Liver (tissue), 8 donors: ENCODE measurements at regions not wholly inside any gene's neighbourhood (a gene's known extent, or its start where the extent isn't known, plus 50 kb on each side); places are given as distances from the start of the nearest gene placed in this dataset.

Experiments
- DNase-seq: peaks from one replicate; pipeline ENCODE4 v3.0.0-alpha.2; 2017; ENCODE audit warnings: low spot score
- H3K27ac ChIP-seq, 2 donors: one replicate each; pipeline ENCODE4 v1.7.0; 2013; ENCODE audit warnings: inconsistent platforms in 2 of 2, low read length in 2 of 2, control low read depth in 1 of 2, low read depth in 1 of 2, mild to moderate bottlenecking in 1 of 2
- H3K27me3 ChIP-seq, 4 donors: one replicate each; pipeline versions ENCODE4 v1.6.1 to v1.7.0; 2013; ENCODE audit warnings: low read length in 3 of 4, inconsistent platforms in 1 of 4, mild to moderate bottlenecking in 1 of 4, moderate library complexity in 1 of 4; ENCODE audit not compliant: control insufficient read depth in 4 of 4, insufficient read depth in 4 of 4
- H3K36me3 ChIP-seq, 4 donors: one replicate each; pipeline versions ENCODE4 v1.6.1 to v1.7.0; 2013; ENCODE audit warnings: low read length in 3 of 4, mild to moderate bottlenecking in 3 of 4, low read depth in 1 of 4, moderate library complexity in 1 of 4; ENCODE audit not compliant: control insufficient read depth in 4 of 4, insufficient read depth in 3 of 4
- H3K4me1 ChIP-seq, 4 donors: one replicate each; pipeline versions ENCODE4 v1.6.1 to v1.7.0; 2013; ENCODE audit warnings: low read length in 3 of 4, mild to moderate bottlenecking in 3 of 4, moderate library complexity in 1 of 4; ENCODE audit not compliant: control insufficient read depth in 4 of 4, insufficient read depth in 4 of 4
- H3K4me3 ChIP-seq, 3 donors: one replicate each; pipeline versions ENCODE4 v1.6.1 to v1.7.0; 2013; ENCODE audit warnings: low read length in 3 of 3, control low read depth in 1 of 3, low read depth in 1 of 3, mild to moderate bottlenecking in 1 of 3
- H3K9ac ChIP-seq, 2 donors: one replicate each; pipeline ENCODE4 v1.7.0; 2013; ENCODE audit warnings: low read length in 2 of 2, mild to moderate bottlenecking in 2 of 2, moderate library complexity in 2 of 2, control low read depth in 1 of 2, low read depth in 1 of 2
- H3K9me3 ChIP-seq, 4 donors: one replicate each; pipeline versions ENCODE4 v1.6.1 to v1.7.0; 2013; ENCODE audit warnings: low read length in 3 of 4; ENCODE audit not compliant: control insufficient read depth in 4 of 4
- EGR1 ChIP-seq, 2 donors: IDR thresholded peaks; 2 replicates each; pipeline ENCODE4 v1.6.1; 2016 to 2018; ENCODE audit warnings: antibody characterized with exemption in 2 of 2, low read depth in 2 of 2
- FOXA1 ChIP-seq: IDR thresholded peaks from 2 replicates; pipeline ENCODE4 v1.6.1; 2016; ENCODE audit warnings: antibody characterized with exemption
- FOXA2 ChIP-seq: IDR thresholded peaks from 2 replicates; pipeline ENCODE4 v1.6.1; 2016; ENCODE audit warnings: antibody characterized with exemption
- HNF4A ChIP-seq, 2 donors: conservative IDR thresholded peaks; 2 replicates each; pipeline ENCODE4 v1.6.1; 2016; ENCODE audit warnings: antibody characterized with exemption in 2 of 2, mild to moderate bottlenecking in 2 of 2
- HNF4G ChIP-seq: IDR thresholded peaks from 2 replicates; pipeline ENCODE4 v1.6.1; 2016; ENCODE audit warnings: antibody characterized with exemption
- JUND ChIP-seq, 2 donors: IDR thresholded peaks; 2 replicates each; pipeline ENCODE4 v1.6.1; 2016; ENCODE audit warnings: antibody characterized with exemption in 2 of 2
- NR2F2 ChIP-seq: IDR thresholded peaks from 2 replicates; pipeline ENCODE4 v1.6.1; 2016; ENCODE audit warnings: antibody characterized with exemption
- RAD21 ChIP-seq, 2 donors: IDR thresholded peaks; 2 replicates each; pipeline ENCODE4 v1.6.1; 2016; ENCODE audit warnings: antibody characterized with exemption in 2 of 2, mild to moderate bottlenecking in 2 of 2
- RXRA ChIP-seq, 2 donors: IDR thresholded peaks; 2 replicates each; pipeline ENCODE4 v1.6.1; 2017 to 2018; ENCODE audit warnings: antibody characterized with exemption in 2 of 2, mild to moderate bottlenecking in 1 of 2
- SP1 ChIP-seq: IDR thresholded peaks from 2 replicates; pipeline ENCODE4 v1.6.1; 2018; ENCODE audit warnings: antibody characterized with exemption, mild to moderate bottlenecking
- TAF1 ChIP-seq: conservative IDR thresholded peaks from 2 replicates; pipeline ENCODE4 v1.6.1; 2016; ENCODE audit warnings: antibody characterized with exemption, mild to moderate bottlenecking
- YY1 ChIP-seq: IDR thresholded peaks from 2 replicates; pipeline ENCODE4 v1.6.1; 2016; ENCODE audit warnings: antibody characterized with exemption, mild to moderate bottlenecking
- WGBS: extraction: QIAGEN DNeasy Blood & Tissue Kit; methylation state at CpG from one replicate; pipeline ENCODE4 v1.1.7; 2013; 5-methylcytosine and 5-hydroxymethylcytosine counted together
- TF ChIP-seq, protein P1 (sequence below): IDR thresholded peaks from 2 replicates; pipeline ENCODE4 v1.6.1; 2016; ENCODE audit warnings: antibody characterized with exemption
- TF ChIP-seq, protein P2 (sequence below): IDR thresholded peaks from 2 replicates; pipeline ENCODE4 v1.6.1; 2016; ENCODE audit warnings: antibody characterized with exemption, mild to moderate bottlenecking
- TF ChIP-seq, protein P3 (sequence below): IDR thresholded peaks from 2 replicates; pipeline ENCODE4 v1.6.1; 2016; ENCODE audit warnings: antibody characterized with exemption
- TF ChIP-seq, protein P4 (sequence below): fragments of 150-350 bp; IDR thresholded peaks from 2 replicates; pipeline ENCODE4 v1.5.1; 2017; ENCODE audit warnings: improper control_type of control experiment, low read depth, low read length; ENCODE audit not compliant: missing input control
- donor health status: healthy.
- donor health status: healthy.
- donor health status: healthy.
- donor health status: healthy.
- donor health status: healthy.

DNA sequence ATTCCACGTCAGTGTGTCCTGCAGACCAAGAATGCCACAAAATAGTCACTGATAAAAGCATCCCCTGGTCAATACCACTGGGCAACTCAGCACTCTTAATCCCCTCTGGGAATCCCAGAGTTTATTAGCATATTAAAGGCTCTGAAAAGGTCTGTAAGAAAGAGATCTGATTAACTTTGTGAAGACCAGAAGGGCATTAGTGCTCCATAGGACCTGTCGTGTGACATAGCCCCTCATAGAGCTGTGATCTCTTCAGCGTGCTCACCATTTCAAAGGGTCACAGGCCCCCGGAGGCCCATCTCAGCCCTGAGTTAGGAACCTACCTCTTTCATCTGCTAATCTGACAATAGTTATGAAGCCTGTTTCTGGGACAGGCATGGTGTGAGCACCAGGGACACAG, 299.2 kb downstream of the MN1 start:
- H3K9me3 ChIP-seq: no peaks in the 10 kb centered on the region
- DNase-seq: no peak
- no peaks in the 10 kb centered on the region for H3K36me3 ChIP-seq
- H3K9ac ChIP-seq: no peak overlapping the region
- H3K4me3 ChIP-seq: no peak overlapping the region
- no peak overlapping the region for H3K27ac ChIP-seq
- H3K4me1 ChIP-seq: no peaks in the 10 kb centered on the region
- WGBS: 93% methylated on average over 4 of the region's 4 CpGs
- H3K27me3 ChIP-seq: no peaks in the 10 kb centered on the region
- TF ChIP-seq FOXA2 (no peak), SP1 (no peak), JUND (IDR thresholded peaks at IDR 0.05) (no peak), NR2F2 (no peak), YY1 (no peak)

GRCh38 chr22:27504360-27505253, 296.9 kb downstream of the MN1 start:
- H3K27ac ChIP-seq: no peak overlapping the region
- H3K4me3 ChIP-seq: no peak overlapping the region
- no peaks in the 10 kb centered on the region for H3K27me3 ChIP-seq
- WGBS: 79% methylated on average over 18 of the region's 18 CpGs
- no peak for DNase-seq
- H3K36me3 ChIP-seq: no peaks in the 10 kb centered on the region
- H3K9me3 ChIP-seq: peaks cover 0 to 3% (median 0%) of the 10 kb centered on the region in 4 donors
- no peak overlapping the region for H3K9ac ChIP-seq
- H3K4me1 ChIP-seq: no peaks in the 10 kb centered on the region
- TF ChIP-seq FOXA2 (no peak), RAD21 (IDR thresholded peaks at IDR 0.05) (no peak)
- TF ChIP-seq, protein P1, sequence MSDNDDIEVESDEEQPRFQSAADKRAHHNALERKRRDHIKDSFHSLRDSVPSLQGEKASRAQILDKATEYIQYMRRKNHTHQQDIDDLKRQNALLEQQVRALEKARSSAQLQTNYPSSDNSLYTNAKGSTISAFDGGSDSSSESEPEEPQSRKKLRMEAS: no peak

DNA sequence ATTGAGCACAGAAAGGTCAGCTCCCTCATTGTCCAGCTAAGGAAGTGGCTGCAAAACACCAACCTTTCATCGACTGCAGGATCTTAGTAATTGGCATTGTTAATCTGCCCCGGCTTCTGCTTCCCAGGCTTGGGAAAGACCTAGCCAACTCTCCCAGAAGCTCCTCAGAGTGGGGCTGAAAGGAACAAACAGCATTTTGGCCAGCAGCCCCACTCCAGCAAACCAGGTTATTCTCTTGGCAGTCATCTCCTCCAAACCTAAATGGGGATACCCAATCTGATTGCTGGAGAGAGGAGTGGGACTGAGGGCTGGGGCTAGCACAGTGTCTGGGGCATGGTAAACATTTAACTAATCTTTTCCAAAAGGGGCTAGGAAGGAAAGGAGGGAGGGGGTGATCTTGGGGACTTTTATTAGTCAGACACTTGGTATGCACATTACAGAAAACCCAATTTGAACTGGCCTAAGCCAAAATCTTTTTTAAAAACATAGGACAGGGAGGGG, 294.4 kb downstream of the MN1 start:
- no peaks in the 10 kb centered on the region for H3K36me3 ChIP-seq
- H3K4me1 ChIP-seq: no peaks in the 10 kb centered on the region
- no peak overlapping the region for H3K4me3 ChIP-seq
- no peak overlapping the region for H3K9ac ChIP-seq
- no peak overlapping the region for H3K27ac ChIP-seq
- no peak for DNase-seq
- peaks cover 0 to 3% (median 0%) of the 10 kb centered on the region in 4 donors for H3K9me3 ChIP-seq
- no peaks in the 10 kb centered on the region for H3K27me3 ChIP-seq
- WGBS: 70% methylated on average over 2 of the region's 2 CpGs
- TF ChIP-seq TAF1 (no peak), RXRA (IDR thresholded peaks at IDR 0.05) (no peak), HNF4A (conservative IDR thresholded peaks at IDR 0.05) (no peak), FOXA2 (no peak), RAD21 (IDR thresholded peaks at IDR 0.05) (no peak), SP1 (no peak), YY1 (no peak), HNF4G (no peak), FOXA1 (no peak), NR2F2 (no peak), JUND (IDR thresholded peaks at IDR 0.05) (no peak), EGR1 (IDR thresholded peaks at IDR 0.05; ENCODE audit: low read depth in 2 of 2) (no peak)
- TF ChIP-seq, protein P2, sequence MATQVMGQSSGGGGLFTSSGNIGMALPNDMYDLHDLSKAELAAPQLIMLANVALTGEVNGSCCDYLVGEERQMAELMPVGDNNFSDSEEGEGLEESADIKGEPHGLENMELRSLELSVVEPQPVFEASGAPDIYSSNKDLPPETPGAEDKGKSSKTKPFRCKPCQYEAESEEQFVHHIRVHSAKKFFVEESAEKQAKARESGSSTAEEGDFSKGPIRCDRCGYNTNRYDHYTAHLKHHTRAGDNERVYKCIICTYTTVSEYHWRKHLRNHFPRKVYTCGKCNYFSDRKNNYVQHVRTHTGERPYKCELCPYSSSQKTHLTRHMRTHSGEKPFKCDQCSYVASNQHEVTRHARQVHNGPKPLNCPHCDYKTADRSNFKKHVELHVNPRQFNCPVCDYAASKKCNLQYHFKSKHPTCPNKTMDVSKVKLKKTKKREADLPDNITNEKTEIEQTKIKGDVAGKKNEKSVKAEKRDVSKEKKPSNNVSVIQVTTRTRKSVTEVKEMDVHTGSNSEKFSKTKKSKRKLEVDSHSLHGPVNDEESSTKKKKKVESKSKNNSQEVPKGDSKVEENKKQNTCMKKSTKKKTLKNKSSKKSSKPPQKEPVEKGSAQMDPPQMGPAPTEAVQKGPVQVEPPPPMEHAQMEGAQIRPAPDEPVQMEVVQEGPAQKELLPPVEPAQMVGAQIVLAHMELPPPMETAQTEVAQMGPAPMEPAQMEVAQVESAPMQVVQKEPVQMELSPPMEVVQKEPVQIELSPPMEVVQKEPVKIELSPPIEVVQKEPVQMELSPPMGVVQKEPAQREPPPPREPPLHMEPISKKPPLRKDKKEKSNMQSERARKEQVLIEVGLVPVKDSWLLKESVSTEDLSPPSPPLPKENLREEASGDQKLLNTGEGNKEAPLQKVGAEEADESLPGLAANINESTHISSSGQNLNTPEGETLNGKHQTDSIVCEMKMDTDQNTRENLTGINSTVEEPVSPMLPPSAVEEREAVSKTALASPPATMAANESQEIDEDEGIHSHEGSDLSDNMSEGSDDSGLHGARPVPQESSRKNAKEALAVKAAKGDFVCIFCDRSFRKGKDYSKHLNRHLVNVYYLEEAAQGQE: no peak
- TF ChIP-seq, protein P1: no peak
- TF ChIP-seq, protein P3, sequence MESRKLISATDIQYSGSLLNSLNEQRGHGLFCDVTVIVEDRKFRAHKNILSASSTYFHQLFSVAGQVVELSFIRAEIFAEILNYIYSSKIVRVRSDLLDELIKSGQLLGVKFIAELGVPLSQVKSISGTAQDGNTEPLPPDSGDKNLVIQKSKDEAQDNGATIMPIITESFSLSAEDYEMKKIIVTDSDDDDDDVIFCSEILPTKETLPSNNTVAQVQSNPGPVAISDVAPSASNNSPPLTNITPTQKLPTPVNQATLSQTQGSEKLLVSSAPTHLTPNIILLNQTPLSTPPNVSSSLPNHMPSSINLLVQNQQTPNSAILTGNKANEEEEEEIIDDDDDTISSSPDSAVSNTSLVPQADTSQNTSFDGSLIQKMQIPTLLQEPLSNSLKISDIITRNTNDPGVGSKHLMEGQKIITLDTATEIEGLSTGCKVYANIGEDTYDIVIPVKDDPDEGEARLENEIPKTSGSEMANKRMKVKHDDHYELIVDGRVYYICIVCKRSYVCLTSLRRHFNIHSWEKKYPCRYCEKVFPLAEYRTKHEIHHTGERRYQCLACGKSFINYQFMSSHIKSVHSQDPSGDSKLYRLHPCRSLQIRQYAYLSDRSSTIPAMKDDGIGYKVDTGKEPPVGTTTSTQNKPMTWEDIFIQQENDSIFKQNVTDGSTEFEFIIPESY: no peak
- TF ChIP-seq, protein P4, sequence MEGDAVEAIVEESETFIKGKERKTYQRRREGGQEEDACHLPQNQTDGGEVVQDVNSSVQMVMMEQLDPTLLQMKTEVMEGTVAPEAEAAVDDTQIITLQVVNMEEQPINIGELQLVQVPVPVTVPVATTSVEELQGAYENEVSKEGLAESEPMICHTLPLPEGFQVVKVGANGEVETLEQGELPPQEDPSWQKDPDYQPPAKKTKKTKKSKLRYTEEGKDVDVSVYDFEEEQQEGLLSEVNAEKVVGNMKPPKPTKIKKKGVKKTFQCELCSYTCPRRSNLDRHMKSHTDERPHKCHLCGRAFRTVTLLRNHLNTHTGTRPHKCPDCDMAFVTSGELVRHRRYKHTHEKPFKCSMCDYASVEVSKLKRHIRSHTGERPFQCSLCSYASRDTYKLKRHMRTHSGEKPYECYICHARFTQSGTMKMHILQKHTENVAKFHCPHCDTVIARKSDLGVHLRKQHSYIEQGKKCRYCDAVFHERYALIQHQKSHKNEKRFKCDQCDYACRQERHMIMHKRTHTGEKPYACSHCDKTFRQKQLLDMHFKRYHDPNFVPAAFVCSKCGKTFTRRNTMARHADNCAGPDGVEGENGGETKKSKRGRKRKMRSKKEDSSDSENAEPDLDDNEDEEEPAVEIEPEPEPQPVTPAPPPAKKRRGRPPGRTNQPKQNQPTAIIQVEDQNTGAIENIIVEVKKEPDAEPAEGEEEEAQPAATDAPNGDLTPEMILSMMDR: no peak
